ENCODE measurements at regions not wholly inside any gene's neighbourhood (a gene's known extent, or its start where the extent isn't known, plus 50 kb on each side); places are given as distances from the start of the nearest gene placed in this dataset.

GRCh38 chr12:107339932-107340331, 246.6 kb upstream of the CRY1 start:
- TF ChIP-seq, protein P1, sequence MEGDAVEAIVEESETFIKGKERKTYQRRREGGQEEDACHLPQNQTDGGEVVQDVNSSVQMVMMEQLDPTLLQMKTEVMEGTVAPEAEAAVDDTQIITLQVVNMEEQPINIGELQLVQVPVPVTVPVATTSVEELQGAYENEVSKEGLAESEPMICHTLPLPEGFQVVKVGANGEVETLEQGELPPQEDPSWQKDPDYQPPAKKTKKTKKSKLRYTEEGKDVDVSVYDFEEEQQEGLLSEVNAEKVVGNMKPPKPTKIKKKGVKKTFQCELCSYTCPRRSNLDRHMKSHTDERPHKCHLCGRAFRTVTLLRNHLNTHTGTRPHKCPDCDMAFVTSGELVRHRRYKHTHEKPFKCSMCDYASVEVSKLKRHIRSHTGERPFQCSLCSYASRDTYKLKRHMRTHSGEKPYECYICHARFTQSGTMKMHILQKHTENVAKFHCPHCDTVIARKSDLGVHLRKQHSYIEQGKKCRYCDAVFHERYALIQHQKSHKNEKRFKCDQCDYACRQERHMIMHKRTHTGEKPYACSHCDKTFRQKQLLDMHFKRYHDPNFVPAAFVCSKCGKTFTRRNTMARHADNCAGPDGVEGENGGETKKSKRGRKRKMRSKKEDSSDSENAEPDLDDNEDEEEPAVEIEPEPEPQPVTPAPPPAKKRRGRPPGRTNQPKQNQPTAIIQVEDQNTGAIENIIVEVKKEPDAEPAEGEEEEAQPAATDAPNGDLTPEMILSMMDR (IDR thresholded peaks at IDR 0.05; ENCODE audit: insufficient read depth, low read length, poor library complexity, severe bottlenecking), result no peak
- no peak for TF ChIP-seq EZH2phosphoT487 (conservative IDR thresholded peaks at IDR 0.05; ENCODE audit: low read length)

Data from SU-DHL-6 (cell line).